ENCODE measurements at regions not wholly inside any gene's neighbourhood (a gene's known extent, or its start where the extent isn't known, plus 50 kb on each side); places are given as distances from the start of the nearest gene placed in this dataset.

- no peak for DNase-seq
Measured at GRCh38 chr4:4594285-4594920, 52.6 kb upstream of the STX18 start.

GRCh38 chr4:4593596-4594284 lies 51.9 kb upstream of the STX18 start:
- DNase-seq = no peak

GRCh38 chr4:4592414-4592813 lies 50.6 kb upstream of the STX18 start:
- no peak for DNase-seq
